Neuron (in vitro differentiated cells): ENCODE measurements at regions not wholly inside any gene's neighbourhood (a gene's known extent, or its start where the extent isn't known, plus 50 kb on each side); places are given as distances from the start of the nearest gene placed in this dataset.
"Not testable (repeated sequence)": the region's sequence is repeated elsewhere in the genome, so short reads cannot be mapped to it uniquely, and the experiment has no call there.

Experiments used
- H2AFZ ChIP-seq: one replicate; pipeline ENCODE4 v1.6.1; 2013; ENCODE audit warnings: low read depth, mild to moderate bottlenecking, inconsistent platforms, low read length, moderate library complexity
- H3K27me3 ChIP-seq: one replicate; pipeline ENCODE4 v1.6.1; 2013; ENCODE audit warnings: low read length; ENCODE audit not compliant: insufficient read depth
- H3K36me3 ChIP-seq: one replicate; pipeline ENCODE4 v1.6.1; 2013; ENCODE audit warnings: low read length; ENCODE audit not compliant: insufficient read depth
- H3K4me1 ChIP-seq: one replicate; pipeline ENCODE4 v1.6.1; 2013; ENCODE audit warnings: low read length; ENCODE audit not compliant: insufficient read depth
- H3K4me3 ChIP-seq: 2 replicates; pipeline ENCODE4 v1.5.1; 2013; ENCODE audit warnings: mild to moderate bottlenecking, low read length, moderate library complexity
- H3K9me3 ChIP-seq: one replicate; pipeline ENCODE4 v1.6.1; 2013; ENCODE audit warnings: low read length

GRCh38 chr7:3144776-3145125 is 101.1 kb upstream of the CARD11 start:
- H3K4me1 ChIP-seq = peaks cover 10% of the 10 kb centered on the region
- H3K36me3 ChIP-seq, H3K4me3 ChIP-seq, H2AFZ ChIP-seq, H3K27me3 ChIP-seq, H3K9me3 ChIP-seq: not testable (repeated sequence)

- no peaks in the 10 kb centered on the region for H3K27me3 ChIP-seq
- H3K9me3 ChIP-seq = no peaks in the 10 kb centered on the region
- H3K36me3 ChIP-seq = no peaks in the 10 kb centered on the region
- H3K4me1 ChIP-seq = peaks cover 10% of the 10 kb centered on the region
- no peak overlapping the region for H2AFZ ChIP-seq
- no peak overlapping the region for H3K4me3 ChIP-seq
These were observed 103.0 kb upstream of the CARD11 start for GRCh38 chr7:3146571-3147226.

- H3K27me3 ChIP-seq, H3K36me3 ChIP-seq, H2AFZ ChIP-seq, H3K9me3 ChIP-seq, H3K4me3 ChIP-seq: not testable (repeated sequence)
- H3K4me1 ChIP-seq = peaks cover 10% of the 10 kb centered on the region
These were observed 104.8 kb upstream of the CARD11 start for GRCh38 chr7:3148471-3148870.

- no peaks in the 10 kb centered on the region for H3K36me3 ChIP-seq
- H3K9me3 ChIP-seq = no peaks in the 10 kb centered on the region
- peaks cover 3% of the 10 kb centered on the region for H3K4me1 ChIP-seq
- no peak overlapping the region for H2AFZ ChIP-seq
- no peak overlapping the region for H3K4me3 ChIP-seq
- H3K27me3 ChIP-seq = no peaks in the 10 kb centered on the region
These were observed 105.7 kb upstream of the CARD11 start for GRCh38 chr7:3149231-3149995.

GRCh38 chr7:3150027-3150426 is 106.4 kb upstream of the CARD11 start:
- Histone ChIP-seq H3K9me3 (no peaks in the 10 kb centered on the region), H3K4me3 (no peak overlapping the region), H2AFZ (no peak overlapping the region), H3K36me3 (no peaks in the 10 kb centered on the region), H3K4me1 (no peaks in the 10 kb centered on the region), H3K27me3 (no peaks in the 10 kb centered on the region)

- H3K4me1 ChIP-seq = no peaks in the 10 kb centered on the region
- H3K27me3 ChIP-seq = no peaks in the 10 kb centered on the region
- no peak overlapping the region for H2AFZ ChIP-seq
- no peaks in the 10 kb centered on the region for H3K9me3 ChIP-seq
- no peaks in the 10 kb centered on the region for H3K36me3 ChIP-seq
- H3K4me3 ChIP-seq = no peak overlapping the region
These were observed 108.1 kb upstream of the CARD11 start for GRCh38 chr7:3151784-3152183.

- H3K36me3 ChIP-seq = no peaks in the 10 kb centered on the region
- H3K4me3 ChIP-seq = no peak overlapping the region
- H3K9me3 ChIP-seq = no peaks in the 10 kb centered on the region
- H3K4me1 ChIP-seq = no peaks in the 10 kb centered on the region
- no peaks in the 10 kb centered on the region for H3K27me3 ChIP-seq
- no peak overlapping the region for H2AFZ ChIP-seq
These were observed 109.0 kb upstream of the CARD11 start for GRCh38 chr7:3152714-3153113.

- H3K27me3 ChIP-seq = no peaks in the 10 kb centered on the region
- H3K4me3 ChIP-seq = no peak overlapping the region
- H3K4me1 ChIP-seq = no peaks in the 10 kb centered on the region
- H2AFZ ChIP-seq = no peak overlapping the region
- H3K36me3 ChIP-seq = no peaks in the 10 kb centered on the region
- H3K9me3 ChIP-seq = no peaks in the 10 kb centered on the region
These were observed 109.5 kb upstream of the CARD11 start for GRCh38 chr7:3153118-3153517.

GRCh38 chr7:3154317-3154716 is 110.7 kb upstream of the CARD11 start:
- Histone ChIP-seq H3K36me3 (no peaks in the 10 kb centered on the region), H3K27me3 (no peaks in the 10 kb centered on the region), H3K9me3 (no peaks in the 10 kb centered on the region), H2AFZ (no peak overlapping the region), H3K4me1 (no peaks in the 10 kb centered on the region), H3K4me3 (no peak overlapping the region)

GRCh38 chr7:3154881-3155494 is 111.3 kb upstream of the CARD11 start:
- Histone ChIP-seq H3K36me3 (no peaks in the 10 kb centered on the region), H3K4me3 (no peak overlapping the region), H2AFZ (no peak overlapping the region), H3K27me3 (no peaks in the 10 kb centered on the region), H3K9me3 (no peaks in the 10 kb centered on the region), H3K4me1 (no peaks in the 10 kb centered on the region)

GRCh38 chr7:3156508-3156907 is 112.8 kb upstream of the CARD11 start:
- Histone ChIP-seq H3K36me3 (no peaks in the 10 kb centered on the region), H3K4me1 (no peaks in the 10 kb centered on the region), H3K27me3 (no peaks in the 10 kb centered on the region), H2AFZ (no peak overlapping the region), H3K9me3 (no peaks in the 10 kb centered on the region), H3K4me3 (no peak overlapping the region)

GRCh38 chr7:3157566-3158287 is 114.1 kb upstream of the CARD11 start:
- Histone ChIP-seq H3K4me1 (no peaks in the 10 kb centered on the region), H2AFZ (no peak overlapping the region), H3K9me3 (no peaks in the 10 kb centered on the region), H3K27me3 (no peaks in the 10 kb centered on the region), H3K4me3 (no peak overlapping the region), H3K36me3 (no peaks in the 10 kb centered on the region)

- H3K36me3 ChIP-seq = no peaks in the 10 kb centered on the region
- H3K9me3 ChIP-seq = no peaks in the 10 kb centered on the region
- H3K4me3 ChIP-seq = no peak overlapping the region
- H3K4me1 ChIP-seq = no peaks in the 10 kb centered on the region
- no peak overlapping the region for H2AFZ ChIP-seq
- no peaks in the 10 kb centered on the region for H3K27me3 ChIP-seq
These were observed 114.7 kb upstream of the CARD11 start for GRCh38 chr7:3158341-3158760.
